RCC 7860 (cell line): ENCODE measurements at regions not wholly inside any gene's neighbourhood (a gene's known extent, or its start where the extent isn't known, plus 50 kb on each side); places are given as distances from the start of the nearest gene placed in this dataset.

Source experiments
- DNase-seq: peaks from one replicate; pipeline ENCODE4 v3.0.0-alpha.2; 2015; ENCODE audit warnings: low spot score
- FAIRE-seq: peaks from 2 replicates; lab custom pipeline; 2012; peaks lifted over from hg19 to GRCh38; lab: Jason Lieb, UNC

- FAIRE-seq: no peak
- DNase-seq: no peak
Observed at GRCh38 chr17:33352526-33352925, 59.4 kb upstream of the ASIC2 start.

GRCh38 chr17:33356266-33356665, 63.2 kb upstream of the ASIC2 start:
- DNase-seq: no peak
- FAIRE-seq: no peak

DNA sequence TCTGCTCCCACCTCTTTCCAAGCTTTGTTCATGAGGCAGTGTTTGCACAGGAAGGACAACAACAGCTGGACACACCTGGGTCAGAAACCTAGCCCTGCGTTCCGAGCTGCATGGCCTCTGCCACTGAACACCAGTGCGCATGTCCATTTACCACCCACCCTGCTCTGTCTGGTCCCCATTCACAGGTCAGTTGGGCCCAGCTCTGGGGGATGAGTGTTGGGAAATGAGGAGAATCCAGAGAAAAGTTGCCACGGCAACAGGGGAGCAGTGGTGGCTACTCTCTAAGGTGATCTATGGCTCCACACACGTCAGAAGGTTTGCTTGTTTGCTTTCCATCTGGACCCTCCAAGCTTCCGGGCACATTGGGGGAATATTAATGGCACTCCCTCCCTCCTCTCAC, 70.4 kb upstream of the ASIC2 start:
- FAIRE-seq (no peak), DNase-seq (no peak)

DNA sequence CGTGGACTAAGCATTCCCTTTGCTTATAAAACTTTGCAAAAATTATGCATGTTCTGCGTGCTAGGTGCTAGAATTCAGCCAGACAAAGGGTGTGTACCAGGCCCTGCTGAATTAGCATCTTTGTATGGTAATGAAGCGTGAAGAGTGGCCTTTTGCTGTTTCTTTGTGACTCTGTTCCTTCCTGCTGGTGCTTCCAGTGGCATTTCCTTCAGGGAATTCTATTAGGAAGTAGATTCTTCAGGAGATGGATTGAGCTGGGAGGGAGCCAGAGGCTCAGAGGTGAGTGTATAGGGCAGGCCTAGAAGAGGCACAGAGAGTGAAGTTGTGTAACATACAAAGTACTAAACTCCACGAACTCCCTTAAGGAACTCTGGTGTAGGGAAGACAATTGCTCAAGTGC, 73.9 kb upstream of the ASIC2 start:
- DNase-seq: no peak
- no peak for FAIRE-seq

- DNase-seq (no peak), FAIRE-seq (no peak)
Observed at GRCh38 chr17:33369149-33369548, 76.1 kb upstream of the ASIC2 start.

- no peak for FAIRE-seq
Observed at GRCh38 chr17:33369876-33370275, 76.8 kb upstream of the ASIC2 start.

DNA sequence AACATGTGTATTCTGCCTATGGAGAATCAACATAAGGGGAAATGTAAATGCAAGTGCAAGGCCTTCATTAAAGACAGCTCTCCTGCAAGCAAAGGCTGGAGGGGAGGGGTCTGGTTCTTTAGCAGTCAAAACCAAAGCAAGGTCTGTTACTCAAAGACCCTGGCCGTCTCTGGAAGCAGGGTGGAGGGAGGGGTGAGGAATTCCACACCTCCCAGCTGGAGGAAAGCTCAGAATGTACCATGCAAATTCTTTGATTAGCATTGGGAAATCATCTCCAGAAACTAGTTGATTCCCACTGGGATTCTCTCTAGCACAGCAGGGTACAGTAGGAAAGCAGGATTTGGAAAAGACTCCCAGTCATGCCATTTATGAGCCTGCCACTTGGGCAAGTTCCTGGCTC, 77.3 kb upstream of the ASIC2 start:
- FAIRE-seq (no peak), DNase-seq (no peak)

More at GRCh38 chr17:33369876-33370275, 76.8 kb upstream of the ASIC2 start:
- no peak for DNase-seq

GRCh38 chr17:33371377-33371776, 78.3 kb upstream of the ASIC2 start:
- FAIRE-seq (no peak), DNase-seq (no peak)

GRCh38 chr17:33373273-33373672, 80.2 kb upstream of the ASIC2 start:
- DNase-seq (no peak), FAIRE-seq (no peak)

GRCh38 chr17:33375103-33375502, 82.0 kb upstream of the ASIC2 start:
- no peak for FAIRE-seq
- no peak for DNase-seq

- DNase-seq (no peak), FAIRE-seq (no peak)
Observed at GRCh38 chr17:33375783-33376182, 82.7 kb upstream of the ASIC2 start.

GRCh38 chr17:33377837-33378595, 84.9 kb upstream of the ASIC2 start:
- DNase-seq: no peak
- FAIRE-seq: no peak

- DNase-seq (no peak), FAIRE-seq (no peak)
Observed at GRCh38 chr17:33381201-33381600, 88.1 kb upstream of the ASIC2 start.

DNA sequence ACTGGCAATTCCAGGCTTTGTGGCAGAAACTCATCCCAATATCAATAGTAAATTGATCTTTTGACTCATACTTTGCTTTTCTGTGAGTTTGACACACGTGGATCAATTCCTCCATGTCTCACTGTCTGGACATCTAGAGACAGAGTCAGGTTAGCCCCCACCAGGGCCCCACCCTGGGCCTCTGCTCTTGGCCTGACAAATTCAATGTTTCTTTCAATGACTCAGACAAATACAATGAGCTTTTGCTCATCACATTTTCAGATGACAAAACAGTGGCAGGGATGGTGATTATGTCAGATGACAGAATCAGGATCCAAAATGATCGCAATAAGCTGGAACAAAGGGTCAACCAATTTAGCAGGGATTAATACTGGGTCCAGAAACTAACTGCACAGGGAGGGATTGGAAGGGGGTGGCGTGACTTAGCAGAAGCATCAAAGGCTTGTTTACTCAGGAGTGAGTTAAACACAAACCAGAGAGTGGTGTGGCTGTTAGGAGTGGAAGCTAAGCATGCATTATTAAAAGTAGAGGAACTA, 90.5 kb upstream of the ASIC2 start:
- FAIRE-seq: no peak
- DNase-seq: no peak

DNA sequence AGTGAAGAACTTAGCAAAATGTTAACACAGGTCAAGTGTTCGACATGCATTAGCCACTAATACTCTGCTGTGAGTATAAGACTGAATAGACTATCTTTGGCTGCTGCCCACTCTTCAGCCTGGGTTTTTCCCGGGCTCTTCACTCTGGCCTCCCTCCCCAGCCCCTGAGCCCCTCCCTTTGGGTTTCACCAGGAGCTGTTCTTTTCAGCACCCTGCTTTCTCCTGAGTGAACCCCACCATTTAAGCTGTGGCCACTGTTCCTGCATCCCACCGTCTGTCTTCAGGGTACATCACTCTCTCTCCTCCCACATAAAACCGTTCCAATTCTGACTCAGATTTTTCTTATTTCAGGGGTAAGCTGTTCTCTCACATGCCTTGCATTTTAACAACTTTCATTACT, 92.0 kb upstream of the ASIC2 start:
- no peak for DNase-seq
- no peak for FAIRE-seq

DNA sequence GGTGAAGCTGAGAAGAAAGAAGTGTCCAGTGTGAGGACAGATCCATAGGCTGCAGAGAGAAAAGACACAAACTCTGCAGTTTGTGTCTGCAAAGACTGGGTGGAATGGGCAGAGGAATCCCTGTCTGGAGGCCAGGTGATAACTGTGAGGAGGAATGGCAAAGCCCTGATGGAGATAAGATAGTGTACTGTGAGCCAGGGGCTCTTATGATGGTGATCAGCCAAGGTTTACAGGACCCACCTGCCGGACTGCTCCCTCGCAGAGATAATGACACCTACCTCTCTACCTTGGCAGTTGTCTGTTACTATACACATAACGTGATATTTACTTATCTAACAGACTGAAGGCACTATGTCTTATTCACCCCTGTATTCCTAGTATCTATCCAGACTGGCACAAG, 92.6 kb upstream of the ASIC2 start:
- DNase-seq: no peak

GRCh38 chr17:33387406-33387805, 94.3 kb upstream of the ASIC2 start:
- FAIRE-seq: no peak

More for the DNA sequence above, 92.6 kb upstream of the ASIC2 start:
- FAIRE-seq: no peak

DNA sequence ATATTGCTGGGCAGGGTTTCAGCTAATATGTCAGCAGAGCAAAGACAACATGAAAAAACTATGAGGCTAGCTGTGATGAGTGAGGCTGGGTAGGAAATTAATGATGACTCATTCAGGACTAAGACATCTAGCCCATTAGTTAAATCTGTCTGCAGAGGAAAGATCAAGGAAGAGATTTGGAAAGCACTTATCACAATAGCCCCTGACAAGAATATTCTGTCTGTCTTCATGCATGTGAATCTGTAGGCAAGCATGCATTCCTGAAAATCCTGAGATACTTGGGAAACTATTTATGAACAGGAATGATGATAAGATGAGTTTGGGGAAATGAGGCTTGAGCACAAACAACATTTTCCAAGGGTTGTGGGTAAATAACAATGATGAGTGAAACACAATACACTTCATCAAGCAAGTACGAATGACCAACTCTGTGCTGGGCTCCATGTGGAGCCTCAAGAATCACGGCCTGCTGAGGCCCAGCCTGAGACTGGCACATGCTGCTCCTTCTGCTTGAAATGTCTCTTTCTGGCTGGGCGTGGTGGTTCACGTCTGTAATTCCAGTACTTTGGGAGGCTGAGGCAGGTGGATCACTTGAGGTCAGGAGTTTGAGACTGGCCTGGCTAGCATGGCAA, 96.5 kb upstream of the ASIC2 start:
- DNase-seq: no peak
- no peak for FAIRE-seq

More at GRCh38 chr17:33387406-33387805, 94.3 kb upstream of the ASIC2 start:
- no peak for DNase-seq

GRCh38 chr17:33390479-33391176, 97.5 kb upstream of the ASIC2 start:
- FAIRE-seq: no peak
- no peak for DNase-seq

DNA sequence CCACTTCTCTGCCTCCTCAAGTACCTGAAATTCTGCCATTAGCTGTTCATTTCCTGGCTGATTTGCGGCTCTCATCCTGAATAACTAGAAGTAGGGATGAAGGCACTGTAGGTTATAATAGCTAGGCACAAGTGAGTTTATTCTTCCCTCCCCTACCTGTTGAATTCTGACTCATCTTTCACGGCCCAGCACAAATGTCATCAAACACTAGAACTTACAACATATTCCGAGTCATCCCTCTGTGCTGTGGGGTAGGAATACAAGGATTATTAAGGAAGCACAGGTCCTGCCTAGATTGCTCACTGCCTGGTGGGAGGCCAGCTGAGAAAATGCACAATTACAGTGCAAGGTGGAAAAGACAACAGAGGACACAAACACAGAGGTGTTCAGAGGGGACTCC, 103.7 kb upstream of the ASIC2 start:
- FAIRE-seq (no peak), DNase-seq (no peak)

DNA sequence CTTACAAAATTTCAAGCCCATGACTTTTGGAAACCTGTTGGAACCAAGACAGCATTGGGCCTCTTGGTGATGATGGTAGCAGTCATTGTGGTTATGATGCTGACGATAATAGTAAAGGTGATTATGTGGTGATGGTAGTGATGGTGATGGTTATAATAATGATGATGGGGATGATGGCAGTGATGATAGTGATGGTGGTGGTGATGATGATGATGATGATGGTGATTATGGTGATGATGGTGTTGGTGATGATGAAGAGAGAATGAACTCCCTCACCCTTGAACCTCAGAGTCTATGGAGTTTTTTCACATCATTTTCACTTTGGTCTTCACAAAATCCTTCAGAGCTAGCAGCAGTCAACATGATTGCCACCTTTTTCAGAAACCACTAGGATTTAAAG, 105.3 kb upstream of the ASIC2 start:
- DNase-seq (no peak), FAIRE-seq (no peak)

DNA sequence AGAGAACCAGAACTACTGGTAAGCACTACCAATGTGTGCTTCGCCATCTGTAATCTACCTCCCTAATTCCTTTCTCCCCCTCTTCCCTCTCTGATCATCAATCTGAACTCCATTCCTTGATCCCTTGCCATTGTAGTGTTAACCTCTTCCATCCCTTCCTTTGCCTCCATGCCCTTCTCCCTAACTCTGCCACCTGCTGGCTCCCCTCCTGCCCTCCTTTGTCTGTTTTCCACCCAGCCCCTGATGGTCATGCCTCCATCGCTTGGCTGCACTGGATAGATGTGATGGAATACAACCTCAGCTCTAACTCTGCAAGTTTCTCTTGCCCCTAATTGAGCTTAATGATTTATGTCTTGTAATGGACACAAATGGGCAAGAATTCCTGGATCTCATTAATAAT, 108.2 kb upstream of the ASIC2 start:
- no peak for DNase-seq
- no peak for FAIRE-seq
